GM18520 (cell line): ENCODE measurements at regions not wholly inside any gene's neighbourhood (a gene's known extent, or its start where the extent isn't known, plus 50 kb on each side); places are given as distances from the start of the nearest gene placed in this dataset.

Source experiments
- ATAC-seq: cut with Tn5 transposase; IDR thresholded peaks from one replicate; pipeline ENCODE4 v1.9.1; 2021; ENCODE audit not compliant: unreplicated experiment

DNA sequence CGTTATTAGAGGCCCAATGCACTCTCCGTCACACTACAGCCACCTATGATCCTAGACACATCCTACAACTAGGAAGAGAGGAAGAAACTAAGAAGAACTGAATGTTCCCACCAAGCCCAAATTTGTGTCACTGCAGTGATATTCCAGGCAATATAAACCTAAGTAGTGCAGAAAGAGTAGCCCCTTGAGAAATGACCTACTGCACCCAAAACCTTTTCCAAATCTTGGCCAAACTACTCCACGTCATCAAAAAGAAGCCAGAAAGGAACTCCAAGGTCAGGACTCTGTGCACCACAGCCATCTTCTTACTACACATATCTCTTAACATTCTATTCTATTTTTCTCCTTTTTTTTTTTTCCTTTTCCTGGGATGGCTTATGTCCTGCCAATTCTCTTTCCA lies 60.2 kb downstream of the ADAMTS1 start:
- no peak for ATAC-seq

GRCh38 chr21:26783466-26784195 lies 61.6 kb downstream of the ADAMTS1 start:
- no peak for ATAC-seq

DNA sequence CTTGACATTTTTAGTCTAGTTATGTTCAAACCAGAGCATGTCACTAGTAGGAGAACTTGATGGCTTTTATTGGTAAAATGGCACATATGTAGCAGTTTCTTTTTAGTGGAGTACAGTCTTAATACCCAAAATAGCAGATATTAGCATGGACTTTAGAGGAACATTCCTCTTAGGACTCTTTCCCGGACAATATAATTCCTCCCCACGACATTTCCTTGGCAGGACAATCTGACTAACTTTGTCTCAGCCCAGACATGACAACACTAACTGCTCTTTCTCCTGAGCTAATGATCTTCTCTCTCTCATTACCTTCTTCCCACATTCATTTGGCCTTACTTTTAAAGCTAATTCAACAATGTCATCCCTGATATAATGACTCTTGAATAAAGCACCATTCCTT lies 62.5 kb downstream of the ADAMTS1 start:
- no peak for ATAC-seq

GRCh38 chr21:26782331-26782730 lies 62.9 kb downstream of the ADAMTS1 start:
- no peak for ATAC-seq

- no peak for ATAC-seq
Measured at GRCh38 chr21:26781331-26781730, 63.9 kb downstream of the ADAMTS1 start.

GRCh38 chr21:26777166-26777565 lies 68.0 kb downstream of the ADAMTS1 start:
- no peak for ATAC-seq

- no peak for ATAC-seq
Measured at GRCh38 chr21:26776310-26777021, 68.7 kb downstream of the ADAMTS1 start.

- ATAC-seq = no peak
Measured at GRCh38 chr21:26773058-26773457, 72.2 kb downstream of the ADAMTS1 start.

GRCh38 chr21:26769613-26770188 lies 75.5 kb downstream of the ADAMTS1 start:
- ATAC-seq = no peak

GRCh38 chr21:26766826-26767325 lies 78.3 kb downstream of the ADAMTS1 start:
- ATAC-seq = no peak

- ATAC-seq = no peak
Measured at GRCh38 chr21:26761174-26761915, 83.9 kb downstream of the ADAMTS1 start.

GRCh38 chr21:26759731-26760130 lies 85.5 kb downstream of the ADAMTS1 start:
- ATAC-seq = no peak

GRCh38 chr21:26758083-26758880 lies 86.9 kb downstream of the ADAMTS1 start:
- ATAC-seq = no peak

- no peak for ATAC-seq
Measured at GRCh38 chr21:26756491-26757159, 88.6 kb downstream of the ADAMTS1 start.

DNA sequence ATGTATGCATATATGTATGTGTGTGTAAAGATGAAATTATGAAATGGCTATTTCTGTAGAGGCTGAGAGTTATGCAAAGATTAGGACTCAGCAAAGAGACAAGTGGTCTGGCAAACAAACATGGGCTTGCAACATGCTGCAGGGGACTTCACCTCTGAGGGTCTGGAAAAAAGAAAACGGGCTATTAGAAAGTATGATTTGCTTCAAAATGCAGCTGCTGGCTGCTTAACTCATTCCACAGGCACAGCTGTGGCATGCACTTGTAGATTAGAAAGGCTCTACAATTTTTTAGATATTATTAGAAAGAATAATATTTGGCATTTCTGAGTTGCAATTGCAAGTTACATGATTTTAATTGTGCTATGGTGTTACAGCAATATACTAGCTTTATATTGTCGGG lies 90.4 kb downstream of the ADAMTS1 start:
- no peak for ATAC-seq

- ATAC-seq = no peak
Measured at GRCh38 chr21:26753822-26754221, 91.4 kb downstream of the ADAMTS1 start.

DNA sequence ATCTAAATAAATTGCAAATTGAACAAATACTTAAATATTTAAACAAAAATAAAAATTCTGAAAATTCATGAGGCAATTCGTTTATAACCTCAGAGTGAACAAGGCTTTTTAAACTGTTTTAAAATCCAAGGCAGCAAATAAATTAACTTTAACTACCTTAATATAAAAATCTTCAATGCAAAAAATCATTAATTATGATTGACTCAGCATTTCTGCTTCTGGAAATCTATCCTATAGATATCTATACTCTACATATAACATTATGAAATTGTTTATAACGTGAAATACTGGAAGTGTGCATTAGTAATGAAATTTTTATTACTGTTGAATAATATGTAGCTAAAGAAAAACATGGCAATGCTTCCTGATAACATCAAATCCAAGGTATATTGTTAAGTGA lies 92.4 kb downstream of the ADAMTS1 start:
- ATAC-seq = no peak

DNA sequence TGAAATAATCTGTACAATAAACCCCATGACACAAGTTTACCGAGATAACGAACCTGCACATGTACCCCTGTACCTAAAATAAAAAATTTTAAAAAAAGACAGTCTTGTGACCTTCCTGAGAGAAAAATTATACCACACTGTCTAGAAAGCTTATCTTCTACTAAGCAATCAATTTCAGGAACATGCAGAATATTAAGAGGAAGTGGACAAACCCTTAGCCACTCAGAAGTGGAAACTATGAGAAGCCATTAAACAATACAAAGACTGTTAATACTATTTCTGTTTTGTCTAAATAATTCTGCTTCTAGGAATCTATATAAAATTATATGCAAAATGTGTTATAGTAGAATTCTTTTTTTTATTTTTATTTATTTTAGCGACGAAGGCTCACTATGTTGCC lies 93.9 kb downstream of the ADAMTS1 start:
- ATAC-seq = no peak

DNA sequence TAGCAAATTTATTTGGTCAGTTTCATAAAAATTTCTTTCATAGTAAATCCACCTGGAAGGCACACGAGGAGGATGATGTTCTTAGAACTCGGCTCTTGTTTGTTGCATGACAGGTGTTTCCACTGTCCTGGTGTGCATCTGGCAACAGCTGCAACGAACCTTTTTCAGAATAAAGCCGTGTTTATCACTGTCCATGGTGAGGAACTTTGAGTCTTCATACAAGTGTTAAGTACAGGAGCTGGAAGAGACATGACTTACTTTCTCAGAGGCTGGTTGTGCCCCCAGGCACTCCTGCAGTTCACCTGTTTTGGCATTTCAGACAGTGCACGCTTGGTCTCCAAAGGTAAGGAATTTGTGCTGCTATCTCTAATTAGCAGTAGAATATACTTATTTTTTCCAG lies 97.1 kb downstream of the ADAMTS1 start:
- no peak for ATAC-seq

DNA sequence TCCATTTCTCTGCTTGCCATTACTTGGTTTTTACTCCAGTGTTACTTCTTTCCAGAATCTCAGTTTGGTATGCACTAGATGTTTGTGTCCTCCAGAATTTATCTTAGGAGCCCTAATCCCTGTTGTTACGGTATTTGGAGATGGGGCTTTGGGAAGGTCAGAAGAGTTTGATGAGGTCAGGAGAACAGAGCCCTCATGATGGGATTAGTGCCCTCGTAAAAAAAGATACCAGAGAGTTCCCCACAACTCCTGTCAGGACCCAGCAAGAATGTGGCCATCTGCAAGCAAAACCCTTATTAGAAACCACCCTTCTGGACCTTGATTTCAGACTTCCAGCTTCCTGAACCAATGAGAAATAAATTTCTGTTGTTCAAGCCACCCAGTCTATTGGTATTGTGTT lies 98.0 kb downstream of the ADAMTS1 start:
- ATAC-seq = no peak
